ENCODE measurements at regions not wholly inside any gene's neighbourhood (a gene's known extent, or its start where the extent isn't known, plus 50 kb on each side); places are given as distances from the start of the nearest gene placed in this dataset.

DNA sequence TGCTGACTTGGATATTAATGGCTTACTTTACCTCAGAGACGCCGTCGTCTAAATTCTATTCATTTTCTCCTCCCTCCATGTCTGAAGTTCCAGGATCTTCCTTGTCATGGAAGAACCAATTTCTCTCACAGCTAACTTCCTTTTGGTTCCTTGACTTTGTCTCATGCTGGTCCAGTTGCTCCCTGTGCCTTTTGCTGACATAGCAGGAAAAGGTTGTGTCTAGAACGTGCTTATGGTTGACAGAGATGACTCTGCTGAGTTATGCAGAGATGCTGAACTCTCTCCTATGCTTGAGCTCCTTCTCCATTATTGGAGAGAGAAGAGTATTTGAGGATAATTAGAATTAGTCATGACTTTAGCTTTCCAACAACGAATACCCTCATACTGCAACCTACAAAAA, 1338.9 kb downstream of the MAT2B start:
- no peak for DNase-seq (ENCODE audit: low spot score)

DNA sequence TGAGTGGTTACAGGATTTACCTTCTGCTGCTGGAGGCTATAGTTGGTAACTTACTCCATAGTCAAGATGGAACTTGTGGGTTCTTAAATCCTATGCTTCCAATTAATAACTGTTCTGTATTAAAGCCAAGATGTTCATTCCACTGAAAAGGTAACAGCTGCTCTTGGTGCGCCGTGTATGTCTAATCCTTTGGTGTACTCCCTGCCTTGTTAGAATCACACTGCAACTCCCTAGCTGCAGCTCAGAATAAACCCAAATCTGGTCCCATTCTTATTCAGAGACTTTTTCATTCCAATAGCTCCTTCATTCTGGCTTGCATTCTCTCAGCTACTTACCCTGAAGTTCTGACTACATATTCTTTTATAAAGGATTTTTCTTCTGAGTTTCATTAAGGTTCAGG, 1355.5 kb downstream of the MAT2B start:
- no peak for DNase-seq (ENCODE audit: low spot score)

DNA sequence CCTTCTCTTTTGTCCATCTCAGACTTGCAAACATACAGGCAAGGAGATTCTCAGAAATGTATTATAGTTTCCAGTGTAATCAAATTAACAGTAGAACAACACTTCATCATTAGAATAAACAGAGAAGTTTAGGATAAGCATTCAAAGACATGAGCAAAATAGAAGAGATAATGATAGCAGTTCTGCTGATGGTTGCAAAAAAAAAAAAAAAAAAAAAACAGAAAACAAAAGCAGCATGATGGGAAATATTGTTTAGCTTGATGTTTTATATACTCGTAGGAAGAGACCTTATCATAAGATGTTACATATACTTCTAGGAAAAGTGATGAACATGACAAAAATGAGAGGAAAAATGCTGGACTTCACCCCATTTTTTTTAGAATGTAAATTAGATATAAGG, 1356.2 kb downstream of the MAT2B start:
- no peak for DNase-seq (ENCODE audit: low spot score)

DNA sequence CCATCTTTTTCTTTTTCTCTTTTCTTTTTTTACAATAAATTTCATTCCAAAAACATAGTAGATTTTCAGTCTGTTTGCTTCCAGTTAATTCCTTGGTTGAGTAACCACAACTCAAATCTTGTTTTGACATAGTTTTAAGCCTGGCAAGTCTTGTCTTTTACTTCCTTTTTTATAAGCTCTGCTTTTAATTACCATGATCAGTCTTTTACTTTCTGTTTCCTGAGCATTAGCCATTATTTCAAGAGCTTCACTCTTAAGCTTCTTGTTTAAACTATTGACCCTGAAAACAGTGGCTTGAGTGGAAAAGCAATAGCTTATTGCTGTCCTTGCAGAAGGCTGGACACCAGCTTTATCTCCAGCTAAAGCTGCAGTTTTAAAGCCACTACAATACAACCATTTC, 1363.3 kb downstream of the MAT2B start:
- peak; percentile 5 for DNase-seq (ENCODE audit: low spot score)

DNA sequence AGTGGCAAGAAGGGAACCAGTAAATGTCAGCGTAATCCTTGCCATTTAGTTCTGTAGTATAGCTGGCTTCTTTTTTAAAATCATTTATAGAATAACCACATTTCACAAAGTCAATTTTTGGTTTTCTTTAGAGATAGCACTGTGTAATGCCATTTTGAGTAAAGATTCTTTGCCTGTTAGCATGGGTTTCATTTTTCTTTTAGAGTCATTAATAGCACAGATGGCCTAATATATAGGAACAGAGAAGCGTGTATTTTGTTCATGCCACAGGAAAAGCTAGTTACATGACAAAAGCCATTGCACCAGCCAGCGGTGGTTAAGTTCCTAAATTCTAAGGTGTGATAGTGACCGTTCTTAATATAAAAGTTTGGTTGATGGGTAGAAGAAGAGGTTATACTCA, 1363.9 kb downstream of the MAT2B start:
- DNase-seq (ENCODE audit: low spot score) = no peak

DNA sequence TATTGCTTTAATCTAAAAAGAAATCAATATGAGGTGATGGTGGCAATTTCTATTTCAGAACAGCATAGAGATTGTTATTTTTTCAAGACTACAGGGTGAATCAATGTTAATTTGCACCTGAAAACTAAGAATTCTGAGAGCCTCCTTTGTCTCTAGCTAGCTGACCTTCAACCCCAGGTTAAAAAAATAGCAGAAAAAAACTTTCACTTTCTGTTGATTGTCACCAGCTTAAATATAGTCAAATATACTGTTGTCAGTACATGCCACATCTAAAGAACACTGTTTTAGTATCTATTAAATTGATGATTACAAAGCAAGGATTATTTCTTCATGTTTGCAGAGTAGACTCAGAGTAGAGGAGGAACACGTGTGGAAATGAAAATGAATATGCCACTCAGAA, 1371.4 kb downstream of the MAT2B start:
- DNase-seq (ENCODE audit: low spot score) = no peak

DNA sequence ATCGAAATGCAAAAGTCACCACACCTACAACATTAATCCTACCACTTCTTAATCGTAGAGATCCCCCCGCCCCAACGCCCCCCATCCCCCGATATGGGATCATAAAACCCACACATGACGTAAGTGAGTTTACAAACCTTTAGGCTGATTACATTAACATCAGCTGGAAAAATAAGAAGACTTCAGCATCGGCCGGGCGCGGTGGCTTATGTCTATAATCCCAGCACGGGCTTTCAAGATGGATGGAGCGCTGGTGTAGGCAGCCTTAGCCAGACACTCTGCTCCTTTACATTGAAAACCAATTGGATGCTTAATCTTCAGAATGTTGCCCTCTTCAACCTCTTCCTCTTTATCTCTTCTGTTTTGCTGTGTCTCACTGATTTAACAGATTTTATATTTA, 1376.0 kb downstream of the MAT2B start:
- no peak for DNase-seq (ENCODE audit: low spot score)

DNA sequence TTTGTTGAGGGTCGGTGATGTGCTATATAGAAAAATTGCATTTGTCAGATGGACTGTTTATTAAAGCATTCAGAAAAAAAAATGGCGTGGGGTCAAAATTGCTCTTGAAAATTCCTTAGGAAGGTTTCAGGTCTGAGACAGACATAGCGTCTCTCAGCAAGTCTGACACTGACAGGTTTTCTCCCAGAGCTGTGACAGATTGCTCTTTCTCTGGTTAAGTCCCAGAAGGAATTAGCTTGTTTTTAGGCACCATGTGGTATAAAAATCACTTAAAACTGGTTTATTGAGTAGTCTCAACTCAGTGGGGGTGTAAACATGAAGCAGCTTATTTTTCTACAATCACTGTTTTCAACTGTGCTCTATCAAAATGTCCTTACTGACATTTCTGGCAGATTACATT, 1379.8 kb downstream of the MAT2B start:
- DNase-seq (ENCODE audit: low spot score) = no peak

DNA sequence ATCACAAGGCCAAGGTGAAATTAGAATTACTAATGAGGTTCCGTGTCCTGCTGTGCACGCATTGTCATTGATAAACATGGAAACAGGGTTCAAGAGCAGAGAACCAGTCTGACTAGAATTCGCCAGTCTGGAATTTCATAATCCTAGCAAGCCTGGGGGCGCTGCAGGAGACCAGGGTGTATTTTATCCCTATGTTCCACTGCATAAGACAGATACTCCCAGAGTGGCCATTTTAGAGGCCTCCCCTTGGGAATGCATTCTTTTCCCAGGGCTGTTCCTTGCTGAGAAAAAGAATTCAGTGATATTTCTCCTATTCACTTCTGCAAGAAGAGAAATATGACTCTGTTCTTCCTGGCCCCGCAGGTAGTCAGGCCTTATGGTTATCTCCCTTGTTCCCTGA, 1387.7 kb downstream of the MAT2B start:
- DNase-seq (ENCODE audit: low spot score) = no peak

DNA sequence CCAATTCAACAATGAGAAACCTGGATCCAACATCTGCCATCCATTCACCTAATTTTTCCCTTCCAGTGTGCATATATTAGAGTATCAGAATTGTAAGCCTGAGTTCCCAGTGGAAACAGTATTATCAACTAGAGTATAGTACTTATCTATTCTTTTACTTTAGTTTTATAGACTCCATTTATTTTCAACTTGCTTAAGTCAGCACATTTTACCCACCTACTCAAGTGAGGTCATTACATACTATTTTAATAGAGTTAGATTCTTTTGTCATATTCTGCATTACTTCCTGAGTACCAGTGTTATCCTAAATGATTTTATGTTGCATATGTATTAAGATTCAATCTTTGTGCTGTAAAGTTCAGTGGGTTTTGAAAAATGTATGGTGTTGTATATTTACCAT, 1393.3 kb downstream of the MAT2B start:
- DNase-seq (ENCODE audit: low spot score) = no peak

DNA sequence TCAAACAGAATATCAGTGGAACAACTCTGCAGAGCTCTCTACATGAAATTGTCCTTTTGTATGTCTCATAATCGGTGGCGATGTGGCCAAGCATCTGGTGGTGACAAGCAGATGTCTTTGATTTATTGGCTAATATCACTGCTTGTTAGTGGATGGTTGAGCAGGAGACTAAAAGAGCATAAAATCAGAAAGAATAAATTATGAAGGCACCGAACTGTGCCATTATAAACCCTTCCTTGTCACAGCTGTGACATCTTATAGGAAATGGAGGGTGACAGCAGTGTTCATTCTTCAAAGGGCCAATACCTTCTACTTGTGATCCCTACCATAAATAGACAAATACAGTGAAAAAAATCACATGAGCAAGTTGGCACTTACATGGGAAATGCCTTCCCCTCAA, 1404.3 kb downstream of the MAT2B start:
- DNase-seq (ENCODE audit: low spot score) = no peak

DNA sequence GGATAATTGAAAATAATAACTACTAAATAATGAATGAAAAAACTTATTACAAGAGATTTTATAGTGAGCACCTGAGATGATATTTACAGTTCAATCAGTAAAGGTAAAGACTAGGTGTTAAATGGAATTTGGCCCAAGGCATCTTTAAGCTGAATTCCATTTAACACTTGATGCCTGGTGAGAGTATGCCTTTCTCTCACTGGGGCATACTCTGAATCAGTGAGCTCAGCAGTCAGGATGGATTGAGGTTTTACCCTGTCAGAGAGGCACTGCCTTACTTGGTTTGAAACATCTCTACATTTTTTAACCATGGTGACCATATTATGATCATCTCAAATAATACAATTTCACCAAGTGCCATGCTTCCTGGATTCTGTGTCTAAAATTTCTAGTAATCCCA, 1416.3 kb downstream of the MAT2B start:
- no peak for DNase-seq (ENCODE audit: low spot score)

DNA sequence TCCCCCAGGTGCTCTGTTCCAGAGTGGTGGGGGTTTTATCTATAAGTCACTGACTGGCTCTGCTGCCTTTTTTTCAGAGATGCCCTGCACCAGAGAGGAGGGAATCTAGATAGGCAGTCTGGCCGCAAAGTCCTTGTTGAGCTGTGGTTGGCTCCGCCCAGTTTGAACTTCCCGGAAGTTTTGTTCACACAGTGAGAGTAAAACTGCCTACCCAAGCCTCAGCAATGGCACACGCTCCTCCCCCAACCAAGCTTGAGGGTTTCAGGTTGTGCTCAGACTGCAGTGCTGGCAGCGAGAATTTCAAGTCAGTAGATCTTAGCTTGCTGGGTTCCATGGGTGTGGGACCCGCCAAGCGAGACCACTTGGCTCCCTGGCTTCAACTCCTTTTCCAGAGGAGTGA, 1428.6 kb downstream of the MAT2B start:
- no peak for DNase-seq (ENCODE audit: low spot score)

DNA sequence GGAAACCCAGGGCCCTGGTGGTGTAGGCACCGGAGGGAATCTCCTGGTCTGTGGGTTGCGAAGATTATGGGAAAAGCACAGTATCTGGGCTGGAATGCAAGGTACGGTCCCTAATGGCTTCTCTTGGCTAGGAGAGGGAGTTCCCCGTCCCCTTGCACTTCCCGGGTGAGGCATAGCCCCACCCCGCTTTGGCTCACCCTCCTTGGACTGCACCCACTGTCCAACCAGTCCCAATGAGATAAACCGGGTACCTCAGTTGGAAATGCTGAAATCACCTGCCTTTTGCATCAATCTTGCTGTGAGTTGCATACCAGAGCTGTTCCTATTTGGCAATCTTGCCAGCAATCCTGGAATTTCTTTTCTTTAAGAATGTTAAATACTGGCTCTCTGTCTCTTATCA, 1429.1 kb downstream of the MAT2B start:
- DNase-seq (ENCODE audit: low spot score) = no peak

DNA sequence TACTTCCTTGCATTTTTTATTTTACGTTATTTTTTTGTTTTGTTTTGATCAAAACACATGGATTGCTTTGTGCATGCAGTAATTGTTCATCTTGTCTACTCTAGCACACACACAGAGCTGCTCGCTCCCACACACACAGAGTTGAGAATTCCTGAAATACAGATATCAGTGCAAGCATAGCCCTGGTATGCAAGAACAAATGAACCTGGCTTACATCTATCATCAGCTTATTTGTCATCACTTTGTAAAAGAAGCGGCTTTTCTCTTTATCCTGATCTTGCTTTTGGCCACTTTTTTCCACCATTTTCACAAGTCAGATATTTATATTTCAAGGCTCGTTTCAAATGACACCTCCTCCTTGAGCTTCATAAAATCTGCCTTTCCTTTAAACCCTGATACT, 1435.7 kb downstream of the MAT2B start:
- DNase-seq (ENCODE audit: low spot score) = no peak

DNA sequence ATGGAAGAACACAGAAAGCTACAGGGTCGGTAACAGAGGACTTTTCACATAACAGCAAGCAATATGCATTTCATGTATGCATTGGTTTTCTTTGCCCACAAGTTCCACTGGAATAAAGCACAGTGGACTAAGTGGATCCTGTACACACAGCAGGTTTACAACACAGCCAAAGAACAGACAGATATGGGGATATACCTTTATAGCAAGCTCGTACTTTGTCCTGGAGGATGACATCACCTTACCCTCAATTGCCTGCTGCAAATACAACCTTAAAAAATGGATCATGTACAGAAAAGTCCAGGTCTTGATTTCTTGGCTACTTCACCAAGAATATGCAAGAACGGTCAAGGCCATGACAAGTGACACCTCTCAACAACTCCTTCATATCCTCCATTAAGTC, 1445.5 kb downstream of the MAT2B start:
- no peak for DNase-seq (ENCODE audit: low spot score)

DNA sequence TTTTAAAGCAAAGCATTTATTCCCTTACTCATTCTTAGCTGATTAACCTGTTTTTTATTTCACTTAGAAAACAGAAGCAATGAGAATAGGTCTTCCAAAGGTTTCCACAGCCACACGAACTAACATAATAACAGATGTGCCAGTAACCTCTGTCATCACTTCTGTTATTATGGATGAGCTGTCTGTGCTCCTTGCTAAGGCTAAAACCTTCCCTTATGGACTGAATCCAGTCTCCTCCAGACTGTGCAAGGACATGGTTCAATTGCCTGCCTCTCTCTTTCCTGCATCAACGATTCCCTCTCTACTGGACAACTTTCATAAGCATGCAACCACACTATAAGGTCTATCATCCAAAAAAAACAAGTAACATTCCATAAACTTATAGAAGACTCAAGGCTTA, 1446.2 kb downstream of the MAT2B start:
- DNase-seq (ENCODE audit: low spot score) = no peak

DNA sequence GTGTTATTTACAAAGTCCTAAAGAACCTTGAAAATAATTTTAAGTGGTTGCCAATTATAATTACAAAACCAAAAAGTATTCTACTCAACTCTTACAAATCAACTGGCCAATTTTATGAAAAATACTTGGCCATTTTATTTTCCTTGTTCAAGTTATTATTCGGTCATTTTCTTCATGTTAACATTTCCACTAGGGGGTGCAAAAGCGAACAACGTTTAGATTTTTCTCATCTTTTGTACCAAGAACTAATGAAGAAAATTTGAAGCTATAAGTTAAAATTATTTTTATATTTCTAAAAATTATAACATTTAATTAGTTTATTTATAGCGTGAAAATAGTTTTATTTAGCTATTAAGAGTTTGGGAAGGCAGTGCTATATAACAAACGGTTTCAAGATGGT, 1453.3 kb downstream of the MAT2B start:
- peak; percentile 34 for DNase-seq (ENCODE audit: low spot score)

DNA sequence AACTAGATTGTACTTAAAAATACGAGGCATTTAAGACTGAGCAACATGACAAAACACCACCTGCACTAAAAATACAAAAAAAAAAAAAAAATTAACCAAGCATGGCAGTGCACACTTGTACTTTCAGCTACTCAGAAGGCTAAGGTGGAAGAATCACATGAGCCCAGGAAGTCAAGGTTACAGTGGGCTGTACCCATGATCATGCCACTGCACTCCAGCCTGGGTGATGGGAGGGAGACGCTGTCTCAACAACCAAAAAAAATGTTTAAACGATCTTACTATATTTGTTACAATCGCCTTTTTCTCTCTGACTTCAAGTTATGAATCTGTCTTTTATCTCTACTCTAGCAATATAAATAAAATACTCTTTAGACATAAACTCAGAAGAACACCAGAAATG, 1454.3 kb downstream of the MAT2B start:
- DNase-seq (ENCODE audit: low spot score) = no peak

DNA sequence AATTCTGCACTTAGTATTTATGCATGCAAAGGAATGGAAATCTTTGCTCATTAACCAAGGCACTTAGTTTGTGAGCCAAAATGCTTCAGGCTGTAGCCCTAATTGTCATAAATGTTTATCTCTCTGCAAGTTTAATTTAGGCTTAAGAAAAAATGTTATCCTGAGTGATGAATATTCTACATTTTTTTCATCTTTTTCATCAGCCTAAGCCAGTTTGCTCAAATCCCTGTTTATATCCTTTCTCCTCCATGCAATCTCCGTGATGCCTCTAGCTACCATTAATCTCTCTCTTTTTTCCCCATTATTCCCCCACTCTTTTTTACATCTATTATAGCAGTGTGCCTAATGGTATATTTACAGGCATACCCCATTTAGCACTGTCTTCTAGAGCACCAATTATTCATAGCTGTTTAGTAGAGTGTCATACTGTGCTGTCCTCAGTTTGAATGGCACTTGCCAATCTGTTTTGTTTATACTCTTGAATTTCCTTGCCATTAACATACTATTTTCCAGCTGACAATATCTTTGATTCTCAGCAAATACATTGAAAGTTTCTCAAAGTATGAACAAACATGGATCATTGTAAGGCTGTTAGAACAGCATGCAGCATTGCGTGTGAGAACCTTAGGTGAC, 1457.0 kb downstream of the MAT2B start:
- DNase-seq (ENCODE audit: low spot score) = no peak

DNA sequence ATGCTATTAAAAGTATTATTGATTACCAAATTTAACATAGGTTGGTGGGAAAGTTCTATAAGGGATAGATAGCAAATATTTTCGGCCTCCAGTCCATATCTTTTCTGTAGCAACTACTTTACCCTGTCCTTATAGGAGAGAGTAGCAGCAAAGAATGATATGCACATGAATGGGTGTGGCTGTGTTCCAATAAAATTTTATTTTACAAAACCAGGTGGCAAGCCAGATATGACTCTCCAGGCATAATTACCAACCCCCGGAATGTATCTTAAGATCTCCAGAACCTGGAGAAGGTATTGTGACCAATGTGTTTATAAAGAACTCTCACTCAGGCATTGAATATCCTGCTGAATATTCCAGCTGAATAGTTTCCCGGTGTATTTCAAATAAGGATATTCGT, 1461.2 kb downstream of the MAT2B start:
- no peak for DNase-seq (ENCODE audit: low spot score)

DNA sequence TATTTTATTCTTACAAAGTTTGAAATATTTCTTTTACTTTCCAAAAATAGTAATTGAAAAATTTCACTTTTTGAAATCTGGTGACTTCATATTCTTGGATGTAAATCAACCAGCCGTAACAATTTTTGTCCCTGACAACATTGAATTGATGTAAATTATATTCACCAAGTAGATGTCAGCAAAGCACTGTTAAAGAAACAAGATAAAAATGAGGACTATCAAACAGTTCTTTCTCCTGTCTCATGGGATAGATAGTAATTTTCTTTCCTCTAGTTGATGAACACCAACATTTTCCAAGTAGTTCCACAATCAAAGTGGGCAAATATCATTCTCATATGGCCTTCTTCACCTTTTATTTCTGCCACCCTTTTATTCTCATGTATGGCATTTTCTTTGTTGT, 1461.9 kb downstream of the MAT2B start:
- no peak for DNase-seq (ENCODE audit: low spot score)

DNA sequence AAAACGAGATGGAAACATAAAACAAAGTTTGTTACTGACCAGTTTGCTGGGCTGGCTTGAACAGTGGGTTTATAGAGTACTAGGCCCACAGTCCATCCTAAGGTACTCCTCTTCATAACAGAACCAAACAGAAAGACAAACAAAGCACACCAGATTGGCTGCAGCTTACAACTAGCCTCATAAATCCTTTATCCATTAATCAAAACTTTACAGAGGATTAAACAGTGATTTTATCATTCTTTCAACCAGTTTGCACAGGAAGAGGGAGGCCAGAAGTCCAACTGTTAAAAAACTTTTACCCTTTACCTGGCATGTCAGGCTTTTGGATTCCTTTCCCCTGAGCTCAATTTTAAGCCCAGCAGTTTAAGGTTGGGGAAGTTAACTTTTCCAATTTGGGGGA, 1467.6 kb downstream of the MAT2B start:
- no peak for DNase-seq (ENCODE audit: low spot score)

DNA sequence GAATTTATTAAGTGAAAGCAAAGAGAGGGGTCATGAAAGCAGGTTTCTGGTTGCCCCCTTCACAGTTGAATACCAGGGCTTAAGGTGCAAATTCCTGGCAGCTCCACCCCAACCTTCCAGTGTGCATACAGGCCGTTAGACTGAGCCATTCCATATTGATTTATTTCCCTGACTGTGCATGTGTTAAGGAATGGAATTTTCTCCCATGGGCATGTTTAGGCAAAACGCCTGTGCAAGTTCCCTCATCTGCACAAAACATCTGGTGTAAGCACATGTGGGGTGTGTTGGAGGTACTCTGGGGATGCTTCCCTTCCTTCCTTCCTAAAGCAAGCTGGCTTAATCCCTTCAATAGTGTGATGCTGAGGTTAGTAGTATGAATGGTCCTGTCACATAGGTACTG, 1470.6 kb downstream of the MAT2B start:
- no peak for DNase-seq (ENCODE audit: low spot score)

DNA sequence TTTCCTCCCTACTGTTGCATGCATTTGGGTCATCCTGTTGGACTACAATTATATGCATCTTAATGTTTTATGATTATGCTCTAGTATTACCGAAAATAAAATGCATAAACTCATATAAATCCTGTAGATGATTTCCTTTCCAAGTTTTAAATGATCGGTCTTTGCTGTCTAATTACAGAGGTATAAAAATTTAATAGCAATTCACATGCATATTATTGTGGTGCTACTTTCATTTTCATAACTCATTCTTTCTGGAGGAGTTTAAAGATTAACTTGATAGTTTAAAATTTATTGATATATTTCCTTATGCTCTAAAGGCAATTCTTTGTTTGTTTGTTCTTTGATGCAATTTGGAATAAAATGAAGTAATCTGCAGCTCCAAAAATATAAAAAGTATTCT, 1475.1 kb downstream of the MAT2B start:
- DNase-seq (ENCODE audit: low spot score) = no peak

Data from NAMALWA (cell line).